NCI-H2081 (cell line): ENCODE measurements at regions not wholly inside any gene's neighbourhood (a gene's known extent, or its start where the extent isn't known, plus 50 kb on each side); places are given as distances from the start of the nearest gene placed in this dataset.

Experiments used
- DNase-seq, 2 experiments: peaks; one replicate each; lab custom pipeline; 2025; lab: John Stamatoyannopoulos, UW

- DNase-seq, result peak; percentile 34 to 72
These were observed 217.4 kb upstream of the RTL1 start for GRCh38 chr14:101120641-101121507.

GRCh38 chr14:101121508-101122139 lies 218.1 kb upstream of the RTL1 start:
- DNase-seq, result no peak

DNA sequence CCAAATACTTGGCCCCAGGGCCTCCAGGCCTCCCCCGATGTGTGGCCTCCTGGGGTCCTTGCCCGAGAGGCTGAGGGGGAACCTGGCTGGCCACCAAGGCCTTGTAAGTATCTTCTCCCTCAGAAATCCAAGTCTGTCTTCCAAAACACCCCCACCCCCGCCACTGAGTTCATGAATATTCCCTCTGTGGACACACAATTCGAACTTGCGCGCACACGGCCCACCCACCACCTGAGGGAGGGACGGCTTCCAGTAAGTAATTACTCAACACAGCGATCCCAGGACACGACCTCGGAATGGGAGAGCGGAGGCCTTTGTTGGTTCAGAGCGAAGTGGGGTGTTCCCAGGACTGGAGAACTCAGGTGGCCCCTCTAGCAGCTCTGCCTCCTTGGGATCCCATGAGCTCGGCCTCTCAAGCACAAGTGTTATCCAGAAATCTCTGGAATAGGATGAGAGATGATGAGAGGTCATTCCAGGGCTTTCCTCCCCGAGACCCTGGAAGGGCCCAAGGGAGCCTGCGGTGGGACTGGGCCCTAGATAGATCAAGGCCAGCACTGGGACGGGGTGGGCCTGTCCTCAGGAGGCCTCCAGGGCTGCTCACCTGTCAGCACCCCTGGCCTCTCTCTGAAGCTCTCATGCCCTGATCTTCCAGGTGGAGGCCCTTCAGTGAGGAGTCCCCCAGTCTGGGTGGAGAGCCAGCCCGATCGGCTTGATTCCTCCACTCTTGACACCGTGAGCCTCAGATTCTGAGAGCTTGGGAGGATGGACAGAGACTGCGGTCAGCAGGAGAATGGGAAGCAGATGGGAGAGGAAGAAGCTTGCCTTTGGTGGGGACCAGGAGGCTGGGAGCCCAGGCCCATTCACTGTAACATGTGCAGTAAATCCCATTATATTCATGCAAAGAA lies 219.0 kb upstream of the RTL1 start:
- DNase-seq, result no peak

- no peak for DNase-seq
These were observed 220.3 kb upstream of the RTL1 start for GRCh38 chr14:101123618-101124510.

- no peak for DNase-seq
These were observed 221.3 kb upstream of the RTL1 start for GRCh38 chr14:101124815-101125214.

GRCh38 chr14:101125313-101125712 lies 221.8 kb upstream of the RTL1 start:
- DNase-seq, result no peak

DNA sequence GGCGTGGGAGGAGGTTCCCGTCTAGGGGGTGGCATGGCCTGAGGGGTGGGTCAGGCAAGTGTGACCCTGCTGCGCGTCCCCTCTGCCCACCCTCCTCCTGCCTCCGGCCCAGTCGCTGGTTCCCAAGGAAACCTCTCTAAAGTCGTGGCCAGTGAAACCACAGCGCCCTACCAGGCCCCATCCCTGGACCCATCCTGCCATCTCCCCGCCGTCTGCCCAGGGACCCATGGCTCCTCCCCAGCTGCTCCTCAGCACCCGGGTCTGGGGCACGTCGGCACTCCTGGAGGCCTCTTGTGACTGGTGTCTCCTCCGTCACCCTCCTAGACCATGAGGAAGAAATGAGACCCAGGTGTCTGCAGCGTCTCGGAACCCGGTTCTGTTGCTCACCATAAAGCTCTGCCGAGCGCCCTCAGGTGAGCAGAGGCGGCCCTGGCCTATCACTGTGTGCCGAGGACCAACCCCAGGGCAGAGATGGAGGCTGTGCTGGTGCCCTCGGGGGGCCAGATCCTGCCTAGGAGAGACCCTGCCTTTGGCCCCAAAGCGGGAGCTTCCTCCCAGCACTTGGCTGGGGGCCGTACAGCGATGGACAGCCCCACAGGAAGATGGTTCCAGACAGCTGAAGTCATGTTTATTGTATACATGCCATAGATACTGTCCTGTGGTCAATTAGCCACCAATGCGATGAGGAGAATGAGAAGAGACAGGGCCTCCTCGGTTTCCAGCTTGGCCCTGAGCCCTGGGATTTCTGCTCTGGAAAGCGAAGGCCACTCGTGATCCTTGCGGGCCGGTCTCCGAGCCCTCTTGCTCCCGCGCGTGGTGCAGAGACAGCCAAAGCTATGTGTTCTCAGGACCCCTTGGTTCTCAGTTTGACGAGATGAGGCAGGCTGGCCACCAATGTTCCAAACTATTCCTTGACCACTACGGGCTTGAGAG lies 222.5 kb upstream of the RTL1 start:
- DNase-seq, result no peak

DNA sequence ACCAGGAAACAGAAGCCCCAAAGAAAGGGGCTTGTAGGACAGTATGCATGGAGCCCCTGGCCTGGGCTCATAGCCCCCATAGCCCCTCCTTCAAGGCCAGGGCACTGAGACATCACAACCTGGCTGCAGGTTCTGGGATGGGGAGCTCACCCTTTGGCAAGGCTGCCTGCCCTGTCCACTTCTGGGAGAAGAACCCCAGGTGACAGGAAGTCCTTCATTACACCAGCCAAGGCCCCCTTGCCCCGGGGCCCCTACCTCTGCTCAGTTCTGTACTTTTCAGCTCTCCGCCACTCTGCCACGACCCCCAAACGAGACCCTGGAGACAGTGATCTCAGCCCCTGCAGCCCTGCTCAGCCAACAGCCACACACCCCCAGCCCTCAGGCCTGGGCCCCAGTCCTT lies 223.2 kb upstream of the RTL1 start:
- DNase-seq, result no peak

DNA sequence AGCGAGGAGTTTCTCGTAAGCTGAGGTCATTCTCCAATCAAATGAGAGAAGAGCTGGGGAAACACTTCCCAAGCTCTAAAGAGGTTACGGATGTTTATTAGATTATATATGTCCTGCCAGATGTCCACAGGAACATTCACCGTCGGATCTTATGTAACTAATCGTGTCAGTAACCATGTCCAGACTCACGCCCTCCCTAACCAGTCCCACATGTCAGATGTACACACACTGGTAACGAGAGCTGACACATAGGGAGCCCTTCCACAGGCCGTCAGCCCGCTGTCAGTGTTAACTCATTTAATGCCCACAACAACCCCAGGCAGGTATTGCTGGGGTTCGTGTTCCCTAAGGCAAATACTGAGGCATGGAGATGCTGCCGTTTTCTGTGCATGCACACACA lies 223.7 kb upstream of the RTL1 start:
- no peak for DNase-seq

- no peak for DNase-seq
These were observed 225.2 kb upstream of the RTL1 start for GRCh38 chr14:101128478-101129321.

DNA sequence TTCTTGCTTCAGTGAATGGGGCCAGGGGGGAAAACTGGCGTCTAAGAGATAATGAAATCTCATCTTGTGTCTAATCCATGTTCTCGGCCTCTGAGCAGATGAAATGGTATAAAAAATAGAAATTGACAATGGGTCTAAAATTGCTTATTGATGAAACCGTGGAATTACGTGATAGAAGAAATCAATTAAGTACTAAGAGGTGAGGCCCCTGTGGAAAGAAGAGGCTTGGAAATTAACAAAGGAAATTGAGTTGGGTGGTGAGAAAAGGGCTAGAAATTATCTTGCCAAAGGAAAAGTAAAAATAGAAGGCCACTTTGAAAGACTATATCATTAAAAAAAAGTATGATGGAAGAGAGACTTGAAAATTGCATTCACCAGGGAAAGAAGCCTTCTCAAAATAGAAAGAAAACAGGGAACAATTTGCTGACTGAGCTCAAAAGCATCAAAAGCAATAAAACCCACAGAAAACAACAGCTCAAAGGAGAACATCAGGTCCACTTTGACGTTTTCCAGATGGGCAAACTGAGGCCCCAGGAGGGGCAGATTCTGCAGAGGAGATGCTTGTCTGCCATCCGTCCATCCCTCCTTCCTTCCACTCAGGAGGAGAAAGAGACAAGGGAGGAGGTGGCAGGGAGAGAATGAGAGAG lies 226.1 kb upstream of the RTL1 start:
- DNase-seq, result no peak

- DNase-seq, result no peak
These were observed 227.3 kb upstream of the RTL1 start for GRCh38 chr14:101130861-101131260.

GRCh38 chr14:101131451-101131916 lies 228.0 kb upstream of the RTL1 start:
- DNase-seq, result no peak

- DNase-seq, result no peak
These were observed 228.6 kb upstream of the RTL1 start for GRCh38 chr14:101132051-101132571.

GRCh38 chr14:101132588-101132987 lies 229.1 kb upstream of the RTL1 start:
- no peak for DNase-seq

- DNase-seq, result no peak
These were observed 229.5 kb upstream of the RTL1 start for GRCh38 chr14:101133068-101133467.

DNA sequence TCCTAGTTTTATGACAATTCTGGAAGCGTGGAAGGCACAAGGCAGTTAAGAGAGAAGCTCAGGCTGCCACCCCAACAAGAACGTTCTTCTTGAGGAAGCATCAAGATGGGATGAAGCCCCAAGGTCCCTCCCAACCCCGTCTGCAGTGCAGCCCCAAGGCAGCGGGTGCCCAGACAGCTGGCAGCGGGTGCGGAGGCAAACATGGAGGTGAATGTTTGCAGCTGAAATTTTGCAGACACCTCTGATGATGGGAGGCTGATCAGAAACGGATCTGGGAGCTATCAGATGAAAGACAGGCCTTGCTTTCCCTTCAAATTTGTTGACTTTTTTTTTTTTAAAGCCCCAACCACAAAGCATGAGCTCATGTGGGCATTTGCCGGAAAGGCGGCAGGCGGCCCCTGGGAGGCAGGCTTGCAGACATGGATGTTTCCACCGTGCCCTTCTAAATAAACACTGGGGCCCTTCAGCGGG lies 230.7 kb upstream of the RTL1 start:
- DNase-seq, result no peak

DNA sequence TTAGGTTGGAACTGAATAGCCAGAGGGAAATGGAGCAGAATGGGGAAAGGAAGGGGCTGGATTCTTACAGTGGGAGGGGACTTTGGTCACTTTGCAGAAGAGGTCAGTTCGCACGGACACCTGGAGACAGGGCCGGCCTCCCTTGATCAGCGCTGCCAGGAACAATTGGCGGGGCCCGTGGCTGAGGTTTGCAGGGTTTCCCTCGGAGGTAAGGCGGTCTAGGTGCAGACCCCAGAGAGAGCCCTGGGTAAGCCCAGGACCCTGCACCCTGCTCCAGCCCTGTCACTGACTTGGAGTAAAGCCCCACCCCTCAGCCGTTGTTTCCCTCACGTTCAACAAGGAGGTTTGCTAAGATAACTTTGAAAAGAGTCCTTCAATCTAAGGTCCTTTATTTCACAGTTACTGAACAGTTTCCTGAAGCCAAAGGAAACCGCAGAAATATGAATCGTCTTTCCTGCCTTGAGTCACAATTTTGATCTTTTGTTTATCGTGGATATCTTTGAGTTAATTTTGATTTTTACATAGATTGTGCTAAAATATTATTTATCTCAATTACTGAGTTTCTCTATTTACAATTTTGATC lies 231.4 kb upstream of the RTL1 start:
- DNase-seq, result no peak
